Right atrium auricular region (tissue), 2 donors: ENCODE measurements at regions not wholly inside any gene's neighbourhood (a gene's known extent, or its start where the extent isn't known, plus 50 kb on each side); places are given as distances from the start of the nearest gene placed in this dataset.
A peak's percentile ranks its signal among the peaks of the same experiment; 100 is the strongest.

Experiments
- DNase-seq: peaks from one replicate; pipeline ENCODE4 v3.0.0-alpha.2; 2019; ENCODE audit warnings: low spot score
- H3K27ac ChIP-seq, 2 donors: fragments of 200-600 bp; sonication (generic); 1 replicate in 1 of 2; 2 replicates in 1 of 2; pipeline ENCODE4 v1.5.1; 2016 to 2019
- H3K27me3 ChIP-seq, 2 donors: fragments of 200-600 bp; sonication (generic); one replicate each; pipeline versions ENCODE4 v1.5.1 to v1.6.0; 2017 to 2019
- H3K36me3 ChIP-seq: fragments of 200-600 bp; sonication (generic); one replicate; pipeline ENCODE4 v1.5.1; 2016
- H3K4me1 ChIP-seq, 2 donors: fragments of 200-600 bp; sonication (generic); one replicate each; pipeline versions ENCODE4 v1.5.1 to v1.6.0; 2017 to 2019
- H3K4me3 ChIP-seq, 2 donors: fragments of 200-600 bp; sonication (generic); 1 replicate in 1 of 2; 2 replicates in 1 of 2; pipeline ENCODE4 v1.5.1; 2017 to 2019; ENCODE audit warnings: mild to moderate bottlenecking in 1 of 2, moderate library complexity in 1 of 2
- H3K9me3 ChIP-seq, 2 donors: fragments of 200-600 bp; sonication (generic); one replicate each; pipeline ENCODE4 v1.5.1; 2019
- CTCF ChIP-seq, 2 donors: fragments of 200-600 bp; sonication (generic); IDR thresholded peaks; one replicate each; pipeline ENCODE4 v1.5.1; 2019; ENCODE audit warnings: antibody characterized with exemption in 2 of 2

DNA sequence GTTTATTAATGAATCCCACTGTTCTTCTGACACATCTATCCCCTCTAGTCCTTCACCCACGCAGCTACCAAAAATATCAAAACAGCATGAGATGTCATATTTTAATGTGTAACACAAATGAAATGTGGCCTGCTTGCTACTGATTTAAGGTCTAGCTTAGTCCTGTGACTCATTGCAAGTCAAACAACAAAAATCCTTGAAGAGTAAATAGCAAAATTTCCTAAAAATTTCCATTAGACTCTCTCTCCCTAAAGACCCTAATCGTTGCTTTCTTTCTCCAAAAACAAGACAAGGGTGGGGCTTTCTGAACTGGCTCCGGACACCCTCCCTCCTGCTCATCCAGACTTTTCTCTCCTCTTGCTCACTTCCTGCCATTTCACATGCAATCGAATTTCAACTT, 99.9 kb upstream of the IPO5 start:
- Histone ChIP-seq H3K36me3 (no peaks in the 10 kb centered on the region), H3K27me3 (no peaks in the 10 kb centered on the region), H3K4me3 (no peak overlapping the region), H3K27ac (no peak overlapping the region), H3K9me3 (no peaks in the 10 kb centered on the region), H3K4me1 (peaks cover 0 to 9% of the 10 kb centered on the region in 2 donors)
- no peak for DNase-seq
- TF ChIP-seq CTCF (IDR thresholded peaks at IDR 0.05), result no peak

GRCh38 chr13:97855570-97856303, 97.7 kb upstream of the IPO5 start:
- TF ChIP-seq CTCF (IDR thresholded peaks at IDR 0.05), result peak; percentile 68 to 90
- Histone ChIP-seq H3K4me3 (no peak overlapping the region), H3K9me3 (no peaks in the 10 kb centered on the region), H3K36me3 (no peaks in the 10 kb centered on the region), H3K27ac (no peak overlapping the region), H3K4me1 (peaks cover 0 to 5% of the 10 kb centered on the region in 2 donors), H3K27me3 (no peaks in the 10 kb centered on the region)
- no peak for DNase-seq

DNA sequence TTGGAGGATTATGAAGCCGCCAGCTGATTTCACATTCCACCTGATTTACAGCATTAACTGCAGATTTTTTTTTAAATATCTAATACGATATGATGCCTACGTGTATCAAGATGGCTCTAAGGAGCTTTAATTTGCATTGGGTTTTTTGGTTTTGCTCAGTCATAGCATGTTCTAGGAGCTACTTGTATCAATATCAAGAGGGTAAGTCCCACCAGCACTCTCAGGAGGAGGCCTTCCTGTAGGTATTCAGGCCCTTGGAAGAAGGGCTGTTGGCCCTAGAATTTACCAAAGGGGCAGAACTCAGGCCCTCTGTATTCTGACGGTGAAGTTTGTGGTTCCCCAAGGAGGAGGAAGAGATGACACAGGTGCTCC, 97.2 kb upstream of the IPO5 start:
- Histone ChIP-seq H3K36me3 (no peaks in the 10 kb centered on the region), H3K9me3 (no peaks in the 10 kb centered on the region), H3K4me1 (peaks cover 0 to 5% of the 10 kb centered on the region in 2 donors), H3K4me3 (no peak overlapping the region), H3K27me3 (no peaks in the 10 kb centered on the region), H3K27ac (no peak overlapping the region)
- TF ChIP-seq CTCF (IDR thresholded peaks at IDR 0.05), result no peak
- no peak for DNase-seq

DNA sequence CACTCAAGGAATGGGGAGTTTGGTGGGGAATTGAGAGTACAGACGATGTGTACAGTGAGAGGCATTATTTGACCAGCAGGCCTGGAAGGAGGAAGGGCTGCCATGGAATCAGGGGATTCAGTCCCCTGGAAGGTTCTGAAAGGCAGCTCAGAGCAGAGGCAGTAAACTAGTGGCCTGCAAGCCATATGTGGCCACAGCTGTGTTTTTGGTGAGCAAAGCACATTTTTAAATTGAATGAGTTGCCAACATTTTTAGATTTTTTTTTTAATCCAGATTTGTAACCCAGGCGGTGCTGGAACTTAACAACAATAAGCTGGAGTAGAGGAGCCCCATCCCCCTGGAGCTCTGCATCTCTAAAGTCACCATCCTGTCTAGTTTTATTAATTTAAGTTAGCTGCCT, 95.3 kb upstream of the IPO5 start:
- no peak for TF ChIP-seq CTCF (IDR thresholded peaks at IDR 0.05)
- no peaks in the 10 kb centered on the region for H3K27me3 ChIP-seq
- no peak overlapping the region for H3K4me3 ChIP-seq
- no peaks in the 10 kb centered on the region for H3K9me3 ChIP-seq
- no peak overlapping the region for H3K27ac ChIP-seq
- no peak for DNase-seq
- H3K36me3 ChIP-seq, result no peaks in the 10 kb centered on the region
- peaks cover 0 to 5% of the 10 kb centered on the region in 2 donors for H3K4me1 ChIP-seq

DNA sequence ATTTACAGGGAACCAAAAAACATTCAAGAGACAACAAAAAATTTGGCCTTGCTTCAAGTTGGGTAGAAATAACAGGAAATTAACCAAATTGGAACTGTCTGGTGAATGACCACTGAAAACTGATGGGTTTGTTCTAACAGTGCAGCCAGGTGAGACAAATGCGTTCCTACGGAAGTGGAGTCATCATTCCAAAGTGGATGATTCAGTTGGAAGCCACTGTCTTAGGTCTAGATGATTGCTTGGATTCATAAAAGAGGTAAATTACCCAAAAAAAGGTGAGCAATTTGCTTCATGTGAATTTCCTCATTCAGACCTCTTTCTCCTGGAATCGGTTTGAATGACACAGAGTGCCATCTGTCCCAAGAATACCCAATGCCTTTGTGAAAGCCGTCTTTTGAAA, 87.1 kb upstream of the IPO5 start:
- no peak for DNase-seq
- no peaks in the 10 kb centered on the region for H3K36me3 ChIP-seq
- no peak overlapping the region for H3K4me3 ChIP-seq
- no peaks in the 10 kb centered on the region for H3K4me1 ChIP-seq
- no peaks in the 10 kb centered on the region for H3K9me3 ChIP-seq
- TF ChIP-seq CTCF (IDR thresholded peaks at IDR 0.05), result no peak
- no peak overlapping the region for H3K27ac ChIP-seq
- H3K27me3 ChIP-seq, result no peaks in the 10 kb centered on the region

- no peaks in the 10 kb centered on the region for H3K4me1 ChIP-seq
- H3K27me3 ChIP-seq, result no peaks in the 10 kb centered on the region
- TF ChIP-seq CTCF (IDR thresholded peaks at IDR 0.05), result no peak
- no peaks in the 10 kb centered on the region for H3K9me3 ChIP-seq
- no peaks in the 10 kb centered on the region for H3K36me3 ChIP-seq
- no peak for DNase-seq
- H3K27ac ChIP-seq, result no peak overlapping the region
- no peak overlapping the region for H3K4me3 ChIP-seq
Observed at GRCh38 chr13:97866751-97867150, 86.7 kb upstream of the IPO5 start.
